Endothelial cell of umbilical vein (primary cell): ENCODE measurements at regions not wholly inside any gene's neighbourhood (a gene's known extent, or its start where the extent isn't known, plus 50 kb on each side); places are given as distances from the start of the nearest gene placed in this dataset.

ENCODE experiments used
- BruUV-seq: library from RNA; stranded (reverse); fragments of 400-500 nt; replicated peaks from 2 replicates; lab custom pipeline; 2021; lab: Mats Ljungman, UMichigan
- CTCF ChIA-PET: fragments of 300-600, 350-600 bp; sonication (Branson Sonifier 250); formaldehyde crosslinking; loops from one replicate; lab custom pipeline; 2021; ENCODE audit warnings: antibody characterized with exemption, inconsistent platforms; lab: Charles Lee
- POLR2A ChIA-PET: fragments of 300-600, 350-600 bp; sonication (Branson Sonifier 250); formaldehyde crosslinking; loops from one replicate; lab custom pipeline; 2021; ENCODE audit warnings: antibody characterized with exemption, inconsistent platforms; lab: Charles Lee
- DNase-seq: peaks from one replicate; pipeline ENCODE4 v3.0.0-alpha.2; 2011; ENCODE audit warnings: low read depth, low spot score
- FAIRE-seq: peaks from 2 replicates; lab custom pipeline; 2011; peaks lifted over from hg19 to GRCh38; lab: Jason Lieb, UNC
- H2AFZ ChIP-seq: 2 replicates; pipeline ENCODE4 v1.6.0; 2012; ENCODE audit warnings: low read depth, low read length, control low read depth, inconsistent platforms
- H3K27ac ChIP-seq: 2 replicates; pipeline ENCODE4 v1.5.1; 2011; ENCODE audit warnings: low read depth, mild to moderate bottlenecking, control low read depth, low read length, moderate library complexity; ENCODE audit not compliant: insufficient read depth
- H3K27me3 ChIP-seq, 2 experiments: 2 replicates each; pipeline versions ENCODE4 v1.6.0 to v1.6.1; 2011; ENCODE audit warnings: low read length in 2 of 2, mixed read lengths in 1 of 2; ENCODE audit not compliant: control insufficient read depth in 2 of 2, insufficient read depth in 2 of 2
- H3K36me3 ChIP-seq, 2 experiments: 2 replicates in 1 of 2; 3 replicates in 1 of 2; pipeline ENCODE4 v1.5.1; 2011; ENCODE audit warnings: low read length in 2 of 2, mild to moderate bottlenecking in 1 of 2, moderate library complexity in 1 of 2; ENCODE audit not compliant: control insufficient read depth in 2 of 2, insufficient read depth in 2 of 2; ENCODE audit errors: extremely low read depth in 1 of 2
- H3K4me1 ChIP-seq: 3 replicates; pipeline ENCODE4 v1.5.1; 2011; ENCODE audit warnings: mild to moderate bottlenecking, low read length; ENCODE audit not compliant: control insufficient read depth, insufficient read depth; ENCODE audit errors: extremely low read depth
- H3K4me2 ChIP-seq: 2 replicates; pipeline ENCODE4 v1.6.1; 2011; ENCODE audit warnings: low read length, control low read depth, mixed read lengths; ENCODE audit not compliant: insufficient read depth
- H3K4me3 ChIP-seq, 3 experiments: fragments of 200-600 bp in 1 of 3; sonication (generic), shearing (Covaris generic) in 1 of 3; replicated peaks in 1 of 3; 2 replicates each; pipeline ENCODE4 v1.5.1; 2011 to 2016; ENCODE audit warnings: control low read depth in 3 of 3, low read length in 3 of 3, mild to moderate bottlenecking in 2 of 3, inconsistent platforms in 1 of 3, low read depth in 1 of 3, moderate library complexity in 1 of 3; ENCODE audit not compliant: insufficient read depth in 1 of 3
- H3K79me2 ChIP-seq: 2 replicates; pipeline ENCODE4 v1.6.0; 2012; ENCODE audit warnings: low read length, inconsistent platforms; ENCODE audit not compliant: control insufficient read depth, insufficient read depth
- H3K9ac ChIP-seq: replicated peaks from 2 replicates; pipeline ENCODE3; 2011; ENCODE audit warnings: low read length, control low read depth; ENCODE audit not compliant: insufficient read depth; ENCODE audit errors: extremely low read depth
- H3K9me1 ChIP-seq: replicated peaks from 3 replicates; pipeline ENCODE4 v1.6.0; 2011; ENCODE audit warnings: mild to moderate bottlenecking, low read length; ENCODE audit not compliant: control insufficient read depth, insufficient read depth; ENCODE audit errors: extremely low read depth
- H3K9me3 ChIP-seq: replicated peaks from 2 replicates; pipeline ENCODE4 v1.5.1; 2012; ENCODE audit warnings: low read length, inconsistent platforms; ENCODE audit not compliant: control insufficient read depth, insufficient read depth
- H4K20me1 ChIP-seq: replicated peaks from 2 replicates; pipeline ENCODE3; 2011; ENCODE audit warnings: mild to moderate bottlenecking, low read length; ENCODE audit not compliant: control insufficient read depth, insufficient read depth; ENCODE audit errors: extremely low read depth
- EZH2 ChIP-seq: IDR thresholded peaks from 2 replicates; pipeline ENCODE4 v1.6.1; 2012; ENCODE audit warnings: borderline replicate concordance, low read depth, mild to moderate bottlenecking, moderate library complexity, low read length, inconsistent platforms; ENCODE audit not compliant: severe bottlenecking
- FOS ChIP-seq: IDR thresholded peaks from 2 replicates; pipeline ENCODE4 v1.6.1; 2011; ENCODE audit warnings: mild to moderate bottlenecking, low read length, moderate library complexity, borderline replicate concordance; ENCODE audit not compliant: insufficient read depth
- GATA2 ChIP-seq: IDR thresholded peaks from 2 replicates; pipeline ENCODE4 v1.7.0; 2011; ENCODE audit warnings: low read depth, mild to moderate bottlenecking, moderate library complexity, mixed read lengths, low read length; ENCODE audit not compliant: insufficient read length, insufficient read depth
- JUN ChIP-seq: IDR thresholded peaks from 2 replicates; pipeline ENCODE4 v1.6.1; 2011; ENCODE audit warnings: borderline replicate concordance, low read depth; ENCODE audit not compliant: insufficient read length, insufficient read depth
- MYC ChIP-seq: IDR thresholded peaks from one replicate; pipeline ENCODE4 v1.6.1; 2011; ENCODE audit warnings: mild to moderate bottlenecking, low read depth, low read length
- POLR2A ChIP-seq: IDR thresholded peaks from 2 replicates; pipeline ENCODE4 v1.6.1; 2012; ENCODE audit warnings: low read depth, mild to moderate bottlenecking, control low read depth, low read length
- POLR2AphosphoS5 ChIP-seq: IDR thresholded peaks from 2 replicates; pipeline ENCODE4 v1.6.1; 2012; ENCODE audit warnings: low read depth, mild to moderate bottlenecking, control low read depth, low read length, moderate library complexity; ENCODE audit not compliant: insufficient read depth
- dilution Hi-C: fragments of 300-500 bp; cut with MboI; formaldehyde crosslinking; loops from one replicate; pipeline ENCODE4 v1.15.0; 2019; ENCODE audit warnings: low sequenced_read_pairs; ENCODE audit not compliant: extremely low pct_ligation_motif_present
- intact Hi-C: fragments of 100-400 bp; cut with micrococcal nuclease; formaldehyde crosslinking; loops from one replicate; pipeline ENCODE4 v1.10.0; 2022
- TF ChIP-seq, protein P1 (sequence below): IDR thresholded peaks from 2 replicates; pipeline ENCODE4 v1.6.1; 2011; ENCODE audit not compliant: insufficient read depth, insufficient read length
- TF ChIP-seq, protein P2 (sequence below), 2 donors: IDR thresholded peaks; 1 replicate in 1 of 2; 2 replicates in 1 of 2; pipeline ENCODE4 v1.5.1; 2011; ENCODE audit warnings: low read length in 2 of 2, mild to moderate bottlenecking in 2 of 2, moderate library complexity in 2 of 2, control low read depth in 1 of 2, inconsistent platforms in 1 of 2, low read depth in 1 of 2; ENCODE audit not compliant: insufficient read depth in 1 of 2; ENCODE audit errors: extremely low read depth in 1 of 2

DNA sequence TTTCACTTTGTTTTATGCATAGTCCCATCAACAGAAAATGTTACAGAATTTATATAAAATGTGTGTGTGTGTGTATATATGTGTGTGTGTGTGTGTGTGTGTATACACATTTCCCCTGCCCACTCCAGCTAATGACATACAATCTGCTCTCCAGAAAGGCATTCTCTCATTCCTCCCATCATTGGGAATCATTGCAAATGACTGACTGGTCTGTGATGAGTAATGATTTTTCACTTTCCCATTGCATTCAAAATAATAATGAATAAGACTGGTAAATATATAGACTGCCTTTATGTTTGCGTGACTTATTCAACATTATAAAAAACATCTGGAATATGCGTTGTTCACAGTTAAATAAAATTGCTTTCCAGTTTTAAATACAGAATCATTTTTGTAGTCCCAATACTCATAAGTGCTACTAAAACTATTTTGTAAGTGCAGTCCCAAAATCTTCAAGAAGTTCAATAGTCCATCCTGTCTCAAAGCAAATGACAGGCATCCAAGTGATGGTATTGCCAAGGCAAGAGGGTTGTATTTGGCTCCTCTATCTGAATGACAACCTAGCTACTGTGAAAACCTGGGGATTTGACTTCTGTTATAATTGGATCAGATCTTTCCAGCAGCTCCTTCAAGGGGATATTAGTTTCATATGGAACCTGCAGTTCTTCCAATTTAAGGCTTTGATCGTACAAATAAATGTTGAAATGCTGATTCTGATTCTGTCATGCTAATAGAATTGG is 150.9 kb downstream of the POLR1F start:
- Histone ChIP-seq H3K4me2 (no peak overlapping the region), H3K4me1 (no peaks in the 10 kb centered on the region), H3K79me2 (no peaks in the 10 kb centered on the region), H3K9ac (no peak overlapping the region), H3K9me1 (no peaks in the 10 kb centered on the region), H3K27me3 (no peaks in the 10 kb centered on the region), H3K9me3 (no peaks in the 10 kb centered on the region), H3K27ac (no peak overlapping the region), H3K4me3 (no peak overlapping the region), H2AFZ (no peak overlapping the region), H4K20me1 (no peaks in the 10 kb centered on the region), H3K36me3 (no peaks in the 10 kb centered on the region)
- DNase-seq (no peak), FAIRE-seq (no peak)
- TF ChIP-seq FOS, result no peak
- no peak for TF ChIP-seq POLR2AphosphoS5
- TF ChIP-seq GATA2, result no peak
- TF ChIP-seq JUN, result no peak
- no peak for TF ChIP-seq MYC
- POLR2A ChIA-PET, result no interaction called here
- no TSS peak for BruUV-seq
- intact Hi-C loops (no loop called here), dilution Hi-C loops (no loop called here)
- CTCF ChIA-PET, result no interaction called here

DNA sequence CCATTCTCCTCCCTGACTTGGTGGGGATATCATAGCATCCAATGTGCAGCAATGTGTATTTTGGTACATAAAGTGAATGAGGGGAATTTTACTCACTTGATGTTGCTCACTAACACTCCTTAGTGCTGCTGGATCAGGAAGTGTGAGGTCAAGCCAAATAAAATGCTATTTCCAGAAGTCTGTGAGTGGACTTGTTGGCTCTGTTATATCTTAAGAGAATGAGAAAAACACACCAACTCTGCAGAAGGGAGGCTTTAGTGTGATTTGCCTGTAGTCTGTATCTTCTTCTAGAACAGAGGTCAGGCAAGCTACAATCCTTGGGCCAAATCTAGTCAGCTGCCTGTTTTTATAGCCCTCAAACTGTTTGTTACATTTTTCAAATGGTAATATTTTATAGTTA is 154.3 kb downstream of the POLR1F start:
- Histone ChIP-seq H3K27me3 (no peaks in the 10 kb centered on the region), H3K36me3 (no peaks in the 10 kb centered on the region), H4K20me1 (no peaks in the 10 kb centered on the region), H3K9me1 (no peaks in the 10 kb centered on the region), H3K9ac (no peak overlapping the region), H3K4me2 (no peak overlapping the region), H2AFZ (no peak overlapping the region), H3K4me3 (no peak overlapping the region), H3K79me2 (no peaks in the 10 kb centered on the region), H3K9me3 (no peaks in the 10 kb centered on the region), H3K27ac (no peak overlapping the region), H3K4me1 (no peaks in the 10 kb centered on the region)
- dilution Hi-C loops, result no loop called here
- ChIA-PET CTCF (no interaction called here), POLR2A (no interaction called here)
- intact Hi-C loops, result no loop called here
- no TSS peak for BruUV-seq
- no peak for FAIRE-seq
- no peak for DNase-seq
- no peak for TF ChIP-seq EZH2
- TF ChIP-seq, protein P1, sequence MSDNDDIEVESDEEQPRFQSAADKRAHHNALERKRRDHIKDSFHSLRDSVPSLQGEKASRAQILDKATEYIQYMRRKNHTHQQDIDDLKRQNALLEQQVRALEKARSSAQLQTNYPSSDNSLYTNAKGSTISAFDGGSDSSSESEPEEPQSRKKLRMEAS, result no peak
- TF ChIP-seq POLR2AphosphoS5, result no peak
- no peak for TF ChIP-seq POLR2A
- TF ChIP-seq, protein P2, sequence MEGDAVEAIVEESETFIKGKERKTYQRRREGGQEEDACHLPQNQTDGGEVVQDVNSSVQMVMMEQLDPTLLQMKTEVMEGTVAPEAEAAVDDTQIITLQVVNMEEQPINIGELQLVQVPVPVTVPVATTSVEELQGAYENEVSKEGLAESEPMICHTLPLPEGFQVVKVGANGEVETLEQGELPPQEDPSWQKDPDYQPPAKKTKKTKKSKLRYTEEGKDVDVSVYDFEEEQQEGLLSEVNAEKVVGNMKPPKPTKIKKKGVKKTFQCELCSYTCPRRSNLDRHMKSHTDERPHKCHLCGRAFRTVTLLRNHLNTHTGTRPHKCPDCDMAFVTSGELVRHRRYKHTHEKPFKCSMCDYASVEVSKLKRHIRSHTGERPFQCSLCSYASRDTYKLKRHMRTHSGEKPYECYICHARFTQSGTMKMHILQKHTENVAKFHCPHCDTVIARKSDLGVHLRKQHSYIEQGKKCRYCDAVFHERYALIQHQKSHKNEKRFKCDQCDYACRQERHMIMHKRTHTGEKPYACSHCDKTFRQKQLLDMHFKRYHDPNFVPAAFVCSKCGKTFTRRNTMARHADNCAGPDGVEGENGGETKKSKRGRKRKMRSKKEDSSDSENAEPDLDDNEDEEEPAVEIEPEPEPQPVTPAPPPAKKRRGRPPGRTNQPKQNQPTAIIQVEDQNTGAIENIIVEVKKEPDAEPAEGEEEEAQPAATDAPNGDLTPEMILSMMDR (IDR thresholded peaks at IDR 0.05; ENCODE audit: extremely low read depth in 1 of 2, insufficient read depth in 1 of 2, low read depth in 1 of 2, low read length in 2 of 2), result no peak
- no peak for TF ChIP-seq FOS
- no peak for TF ChIP-seq GATA2
